ENCODE measurements at regions not wholly inside any gene's neighbourhood (a gene's known extent, or its start where the extent isn't known, plus 50 kb on each side); places are given as distances from the start of the nearest gene placed in this dataset.

GRCh38 chr4:153950100-153950979, 161.5 kb upstream of the SFRP2 start:
- Histone ChIP-seq H3K27me3 (replicated peaks; ENCODE audit: insufficient read depth, low read depth, low read length, poor library complexity) (no peaks in the 10 kb centered on the region), H3K4me3 (ENCODE audit: low read depth, low read length, poor library complexity, severe bottlenecking) (no peak overlapping the region), H3K36me3 (ENCODE audit: insufficient read depth, low read length, poor library complexity, severe bottlenecking) (no peaks in the 10 kb centered on the region), H3K4me1 (ENCODE audit: insufficient read depth, low read length, poor library complexity, severe bottlenecking) (no peaks in the 10 kb centered on the region), H3K27ac (ENCODE audit: low read depth, low read length, poor library complexity, severe bottlenecking) (no peak overlapping the region), H3K9me3 (ENCODE audit: low read depth, low read length, poor library complexity, severe bottlenecking) (peaks cover 7% of the 10 kb centered on the region)
- BruUV-seq (replicated peaks) = no TSS peak
- CTCF ChIA-PET = no interaction called here
- intact Hi-C loops (cut with micrococcal nuclease; ENCODE audit: unreplicated experiment) = no loop called here
- TF ChIP-seq EZH2 (IDR thresholded peaks at IDR 0.05; ENCODE audit: borderline replicate concordance, low read depth, low read length, poor library complexity, severe bottlenecking) (no peak), CTCF (conservative IDR thresholded peaks at IDR 0.05; ENCODE audit: low read depth, low read length) (no peak)
- no peak for DNase-seq (ENCODE audit: low spot score)
- POLR2A ChIA-PET (ENCODE audit: low non-redundant PET) = no interaction called here

- ChIA-PET POLR2A (ENCODE audit: low non-redundant PET) (no interaction called here), CTCF (no interaction called here)
Observed at GRCh38 chr4:153948041-153948440, 159.2 kb upstream of the SFRP2 start.

GRCh38 chr4:153947124-153947523, 158.2 kb upstream of the SFRP2 start:
- CTCF ChIA-PET = no interaction called here
- POLR2A ChIA-PET (ENCODE audit: low non-redundant PET) = no interaction called here

More at GRCh38 chr4:153948041-153948440, 159.2 kb upstream of the SFRP2 start:
- H3K27me3 ChIP-seq (replicated peaks; ENCODE audit: insufficient read depth, low read depth, low read length, poor library complexity) = no peaks in the 10 kb centered on the region
- BruUV-seq (replicated peaks) = no TSS peak
- peaks cover 7% of the 10 kb centered on the region for H3K9me3 ChIP-seq (ENCODE audit: low read depth, low read length, poor library complexity, severe bottlenecking)
- H3K4me3 ChIP-seq (ENCODE audit: low read depth, low read length, poor library complexity, severe bottlenecking) = no peak overlapping the region
- DNase-seq (ENCODE audit: low spot score) = no peak
- no peak overlapping the region for H3K27ac ChIP-seq (ENCODE audit: low read depth, low read length, poor library complexity, severe bottlenecking)
- H3K36me3 ChIP-seq (ENCODE audit: insufficient read depth, low read length, poor library complexity, severe bottlenecking) = no peaks in the 10 kb centered on the region
- intact Hi-C loops (cut with micrococcal nuclease; ENCODE audit: unreplicated experiment) = no loop called here
- no peaks in the 10 kb centered on the region for H3K4me1 ChIP-seq (ENCODE audit: insufficient read depth, low read length, poor library complexity, severe bottlenecking)
- TF ChIP-seq EZH2 (IDR thresholded peaks at IDR 0.05; ENCODE audit: borderline replicate concordance, low read depth, low read length, poor library complexity, severe bottlenecking) (no peak), CTCF (conservative IDR thresholded peaks at IDR 0.05; ENCODE audit: low read depth, low read length) (no peak)

More at GRCh38 chr4:153947124-153947523, 158.2 kb upstream of the SFRP2 start:
- Histone ChIP-seq H3K4me1 (ENCODE audit: insufficient read depth, low read length, poor library complexity, severe bottlenecking) (no peaks in the 10 kb centered on the region), H3K27me3 (replicated peaks; ENCODE audit: insufficient read depth, low read depth, low read length, poor library complexity) (no peaks in the 10 kb centered on the region), H3K4me3 (ENCODE audit: low read depth, low read length, poor library complexity, severe bottlenecking) (no peak overlapping the region), H3K9me3 (ENCODE audit: low read depth, low read length, poor library complexity, severe bottlenecking) (peaks cover 7% of the 10 kb centered on the region), H3K36me3 (ENCODE audit: insufficient read depth, low read length, poor library complexity, severe bottlenecking) (no peaks in the 10 kb centered on the region), H3K27ac (ENCODE audit: low read depth, low read length, poor library complexity, severe bottlenecking) (no peak overlapping the region)
- DNase-seq (ENCODE audit: low spot score) = no peak
- no peak for TF ChIP-seq EZH2 (IDR thresholded peaks at IDR 0.05; ENCODE audit: borderline replicate concordance, low read depth, low read length, poor library complexity, severe bottlenecking)
- no peak for TF ChIP-seq CTCF (conservative IDR thresholded peaks at IDR 0.05; ENCODE audit: low read depth, low read length)
- intact Hi-C loops (cut with micrococcal nuclease; ENCODE audit: unreplicated experiment) = no loop called here
- no TSS peak for BruUV-seq (replicated peaks)
